ENCODE measurements at regions not wholly inside any gene's neighbourhood (a gene's known extent, or its start where the extent isn't known, plus 50 kb on each side); places are given as distances from the start of the nearest gene placed in this dataset.

DNA sequence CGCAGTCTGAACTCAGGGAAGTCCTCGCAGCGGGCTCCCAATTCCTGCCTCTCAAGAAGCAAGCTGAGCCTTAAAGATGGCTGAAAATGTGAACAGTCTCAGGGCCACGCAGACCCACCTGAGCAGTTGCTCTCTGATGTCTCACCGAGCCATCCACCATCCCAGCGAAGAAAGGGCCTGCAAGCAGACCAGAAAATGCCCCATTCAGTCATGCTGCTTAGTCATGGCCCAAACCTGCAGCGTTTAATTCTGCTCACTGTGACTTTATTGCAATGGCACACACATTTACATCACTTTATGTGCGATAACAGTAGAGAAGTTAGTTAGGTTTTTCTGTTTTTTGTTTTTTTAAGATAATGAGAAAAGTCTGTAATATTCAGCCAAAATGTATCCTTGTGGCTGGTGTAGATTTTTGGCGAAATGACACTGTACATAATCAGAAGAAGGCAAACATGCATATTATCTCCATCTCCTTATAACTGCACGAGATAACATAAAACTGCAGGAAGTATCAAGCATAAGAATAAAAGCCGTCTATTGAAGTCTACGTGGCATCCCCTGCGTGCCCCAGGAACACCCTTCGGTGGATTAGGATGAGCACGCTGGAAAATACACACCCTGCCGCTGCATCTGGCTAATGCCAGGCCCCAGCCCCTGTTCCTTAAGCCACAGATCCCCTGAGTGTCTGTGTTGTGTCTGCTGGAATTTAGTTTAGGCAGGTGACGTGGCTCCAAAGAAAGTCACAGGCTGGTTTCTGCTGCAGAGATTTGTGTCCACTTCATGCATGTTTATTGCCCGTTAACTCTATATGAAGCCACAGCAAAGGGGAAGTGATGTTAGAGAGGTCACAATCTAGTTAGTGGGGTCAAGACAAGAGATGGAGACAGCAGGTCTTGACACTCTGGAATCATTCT, 119.8 kb upstream of the IRF2BP2 start:
- Histone ChIP-seq H3K36me3 (ENCODE audit: control insufficient read depth in 1 of 2, insufficient read depth in 2 of 2, low read length in 2 of 2) (no peaks in the 10 kb centered on the region), H3K4me3 (replicated peaks in 1 of 2; ENCODE audit: low read depth in 1 of 2, low read length in 2 of 2) (no peak overlapping the region), H3K9me2 (ENCODE audit: insufficient read depth) (no peaks in the 10 kb centered on the region), H3K9me3 (ENCODE audit: control insufficient read depth in 1 of 2, insufficient read depth in 1 of 2, low read depth in 1 of 2, low read length in 2 of 2) (no peaks in the 10 kb centered on the region), H3K79me2 (ENCODE audit: insufficient read depth, low read length) (no peaks in the 10 kb centered on the region), H3K4me2 (ENCODE audit: low read length) (no peak overlapping the region), H3K4me1 (ENCODE audit: control insufficient read depth in 1 of 2, insufficient read depth in 2 of 2, low read length in 2 of 2) (peaks cover 28 to 44% of the 10 kb centered on the region in 2 experiments), H3K9ac (ENCODE audit: low read length) (no peak overlapping the region), H2AFZ (ENCODE audit: low read depth, low read length, poor library complexity, severe bottlenecking) (no peak overlapping the region), H4K20me1 (ENCODE audit: insufficient read depth) (no peaks in the 10 kb centered on the region), H3K27me3 (ENCODE audit: insufficient read depth, low read length) (no peaks in the 10 kb centered on the region), H3K27ac (ENCODE audit: low read depth, low read length) (no peak overlapping the region)
- no TSS peak for BruUV-seq (replicated peaks)
- TF ChIP-seq ZFX (IDR thresholded peaks at IDR 0.05) (no peak), ELF1 (IDR thresholded peaks at IDR 0.05; ENCODE audit: borderline replicate concordance, low read depth) (no peak)
- ChIA-PET CTCF (no interaction called here), POLR2A (no interaction called here), RAD21 (ENCODE audit: low non-redundant PET in 1 of 2, low total read pairs in 2 of 2, uncharacterized antibody in 2 of 2, unreplicated experiment in 2 of 2) (no interaction called here)
- DNase-seq (ENCODE audit: low read depth, low spot score) = no peak
- ATAC-seq = no peak
- intact Hi-C loops (cut with micrococcal nuclease) = loop anchor here (10.0 kb wide), 1 partner anchor 235 kb away; no protein-coding TSS in a partner anchor

DNA sequence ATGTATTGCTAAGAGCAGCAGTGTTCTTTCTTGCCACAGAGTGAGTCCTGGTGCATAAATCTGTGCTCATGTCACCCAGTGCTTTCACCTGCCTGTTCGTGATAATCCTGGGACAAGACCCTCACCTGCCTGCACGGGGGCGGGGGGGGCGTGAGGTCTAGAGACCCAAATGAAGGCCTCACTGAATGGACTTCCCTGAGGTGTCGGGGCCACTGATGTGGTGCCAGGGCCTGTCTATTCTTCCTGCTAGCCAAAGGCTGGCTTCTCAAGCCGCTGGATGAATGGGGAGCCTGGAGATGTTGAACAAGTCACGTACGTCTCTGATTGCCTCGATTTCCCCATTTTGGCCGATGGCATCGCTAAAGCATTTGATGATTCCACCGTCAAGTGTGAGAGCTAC, 118.8 kb upstream of the IRF2BP2 start:
- Histone ChIP-seq H3K27ac (ENCODE audit: low read depth, low read length) (no peak overlapping the region), H3K27me3 (ENCODE audit: insufficient read depth, low read length) (no peaks in the 10 kb centered on the region), H3K9ac (ENCODE audit: low read length) (no peak overlapping the region), H3K9me3 (ENCODE audit: control insufficient read depth in 1 of 2, insufficient read depth in 1 of 2, low read depth in 1 of 2, low read length in 2 of 2) (no peaks in the 10 kb centered on the region), H4K20me1 (ENCODE audit: insufficient read depth) (no peaks in the 10 kb centered on the region), H3K9me2 (ENCODE audit: insufficient read depth) (no peaks in the 10 kb centered on the region), H3K36me3 (ENCODE audit: control insufficient read depth in 1 of 2, insufficient read depth in 2 of 2, low read length in 2 of 2) (no peaks in the 10 kb centered on the region), H3K79me2 (ENCODE audit: insufficient read depth, low read length) (no peaks in the 10 kb centered on the region), H3K4me1 (ENCODE audit: control insufficient read depth in 1 of 2, insufficient read depth in 2 of 2, low read length in 2 of 2) (peaks cover 32 to 55% of the 10 kb centered on the region in 2 experiments), H3K4me3 (replicated peaks in 1 of 2; ENCODE audit: low read depth in 1 of 2, low read length in 2 of 2) (no peak overlapping the region), H3K4me2 (ENCODE audit: low read length) (no peak overlapping the region), H2AFZ (ENCODE audit: low read depth, low read length, poor library complexity, severe bottlenecking) (no peak overlapping the region)
- CTCF ChIA-PET = no interaction called here
- DNase-seq (ENCODE audit: low read depth, low spot score) (no peak), ATAC-seq (no peak)
- RAD21 ChIA-PET (ENCODE audit: low non-redundant PET in 1 of 2, low total read pairs in 2 of 2, uncharacterized antibody in 2 of 2, unreplicated experiment in 2 of 2) = no interaction called here
- POLR2A ChIA-PET = no interaction called here
- BruUV-seq (replicated peaks) = no TSS peak
- intact Hi-C loops (cut with micrococcal nuclease) = loop anchor here (10.0 kb wide), 1 partner anchor 234 kb away; no protein-coding TSS in a partner anchor
- TF ChIP-seq SIN3A (IDR thresholded peaks at IDR 0.05; ENCODE audit: low read depth) (no peak), FOSL1 (IDR thresholded peaks at IDR 0.05; ENCODE audit: low read depth) (no peak), EZH2 (IDR thresholded peaks at IDR 0.05) (no peak)
- TF ChIP-seq, protein P1, sequence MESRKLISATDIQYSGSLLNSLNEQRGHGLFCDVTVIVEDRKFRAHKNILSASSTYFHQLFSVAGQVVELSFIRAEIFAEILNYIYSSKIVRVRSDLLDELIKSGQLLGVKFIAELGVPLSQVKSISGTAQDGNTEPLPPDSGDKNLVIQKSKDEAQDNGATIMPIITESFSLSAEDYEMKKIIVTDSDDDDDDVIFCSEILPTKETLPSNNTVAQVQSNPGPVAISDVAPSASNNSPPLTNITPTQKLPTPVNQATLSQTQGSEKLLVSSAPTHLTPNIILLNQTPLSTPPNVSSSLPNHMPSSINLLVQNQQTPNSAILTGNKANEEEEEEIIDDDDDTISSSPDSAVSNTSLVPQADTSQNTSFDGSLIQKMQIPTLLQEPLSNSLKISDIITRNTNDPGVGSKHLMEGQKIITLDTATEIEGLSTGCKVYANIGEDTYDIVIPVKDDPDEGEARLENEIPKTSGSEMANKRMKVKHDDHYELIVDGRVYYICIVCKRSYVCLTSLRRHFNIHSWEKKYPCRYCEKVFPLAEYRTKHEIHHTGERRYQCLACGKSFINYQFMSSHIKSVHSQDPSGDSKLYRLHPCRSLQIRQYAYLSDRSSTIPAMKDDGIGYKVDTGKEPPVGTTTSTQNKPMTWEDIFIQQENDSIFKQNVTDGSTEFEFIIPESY (IDR thresholded peaks at IDR 0.05; ENCODE audit: extremely low read depth, insufficient replicate concordance, low read length) = no peak
- TF ChIP-seq, protein P2, sequence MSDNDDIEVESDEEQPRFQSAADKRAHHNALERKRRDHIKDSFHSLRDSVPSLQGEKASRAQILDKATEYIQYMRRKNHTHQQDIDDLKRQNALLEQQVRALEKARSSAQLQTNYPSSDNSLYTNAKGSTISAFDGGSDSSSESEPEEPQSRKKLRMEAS (IDR thresholded peaks at IDR 0.05) = no peak
